GF-D8 (cell line): ENCODE measurements at regions not wholly inside any gene's neighbourhood (a gene's known extent, or its start where the extent isn't known, plus 50 kb on each side); places are given as distances from the start of the nearest gene placed in this dataset.

Experiments used
- DNase-seq: peaks from one replicate; lab custom pipeline; 2025; lab: John Stamatoyannopoulos, UW

DNA sequence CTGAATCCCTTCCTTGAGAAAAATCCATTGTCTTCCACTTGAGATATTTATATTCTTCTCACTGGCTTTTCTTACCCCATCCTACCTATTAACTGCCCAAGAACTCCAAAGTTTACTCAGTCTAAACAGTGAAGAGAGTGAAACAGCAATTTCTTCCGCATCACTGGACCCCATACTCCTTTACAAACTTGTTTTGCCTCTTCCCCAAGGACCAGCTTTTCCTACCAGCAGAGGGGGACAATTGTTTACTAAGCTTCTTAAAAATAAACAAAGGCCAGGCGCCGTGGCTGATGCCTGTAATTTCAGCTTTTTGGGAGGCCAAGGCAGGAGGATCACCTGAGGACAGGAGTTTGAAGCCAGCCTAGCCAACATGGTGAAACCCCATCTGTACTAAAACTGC is 52.0 kb downstream of the LRATD1 start:
- no peak for DNase-seq

DNA sequence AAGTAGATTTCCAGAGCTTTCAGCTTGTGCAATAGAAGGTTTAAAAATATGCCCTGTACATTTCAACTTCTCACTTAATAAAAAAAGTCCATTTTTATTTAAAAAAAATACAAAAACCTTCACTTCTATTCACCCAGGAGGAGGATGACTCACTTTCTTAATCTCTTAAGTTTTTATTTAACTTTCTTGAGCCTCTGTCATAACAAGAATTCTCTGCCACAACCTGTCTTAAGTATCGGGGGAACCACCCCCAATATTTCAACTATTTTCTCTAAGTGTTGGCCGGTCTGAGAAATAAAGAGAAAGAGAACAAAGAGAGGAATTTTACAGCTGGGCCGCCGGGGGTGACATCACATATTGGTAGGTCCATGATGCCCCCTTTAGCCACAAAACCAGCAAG is 58.4 kb downstream of the LRATD1 start:
- DNase-seq: no peak

DNA sequence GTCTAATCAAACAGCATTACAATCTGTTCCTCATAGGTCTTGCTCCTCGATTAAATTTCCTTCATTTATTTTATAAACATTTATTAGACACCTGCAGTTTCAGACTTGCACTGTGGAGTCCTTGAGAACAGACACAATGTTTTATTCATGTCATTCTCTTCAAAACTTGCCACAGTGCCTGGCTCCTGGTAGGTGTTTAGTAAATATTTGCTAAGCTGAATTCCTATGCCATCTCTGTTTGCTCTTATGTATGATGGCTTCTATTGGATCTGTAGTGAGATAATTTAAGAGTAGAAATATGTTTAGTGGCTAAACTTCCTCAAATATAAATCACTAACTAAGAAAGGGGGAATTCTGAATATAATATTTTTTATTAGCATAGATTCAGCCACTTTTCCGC is 61.4 kb downstream of the LRATD1 start:
- DNase-seq: no peak

DNA sequence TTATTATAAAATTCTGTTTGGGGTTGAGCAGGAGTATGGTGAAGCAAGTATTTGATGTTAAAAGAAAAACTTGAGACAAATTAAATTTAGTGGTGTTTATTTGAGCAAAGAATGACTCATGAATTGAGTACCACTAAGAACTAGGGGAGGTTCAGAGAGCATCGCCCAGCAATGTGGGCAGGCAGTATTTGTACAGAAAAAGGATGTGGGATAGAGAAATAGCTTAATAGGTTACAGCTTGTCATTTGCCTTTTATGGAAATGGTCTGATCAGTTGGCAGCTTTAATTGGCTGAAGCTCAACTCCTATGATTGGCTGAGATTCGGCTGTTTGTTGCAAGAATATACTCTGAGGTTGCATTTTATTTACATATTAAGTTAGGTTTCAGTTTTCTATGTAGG is 68.2 kb downstream of the LRATD1 start:
- no peak for DNase-seq

DNA sequence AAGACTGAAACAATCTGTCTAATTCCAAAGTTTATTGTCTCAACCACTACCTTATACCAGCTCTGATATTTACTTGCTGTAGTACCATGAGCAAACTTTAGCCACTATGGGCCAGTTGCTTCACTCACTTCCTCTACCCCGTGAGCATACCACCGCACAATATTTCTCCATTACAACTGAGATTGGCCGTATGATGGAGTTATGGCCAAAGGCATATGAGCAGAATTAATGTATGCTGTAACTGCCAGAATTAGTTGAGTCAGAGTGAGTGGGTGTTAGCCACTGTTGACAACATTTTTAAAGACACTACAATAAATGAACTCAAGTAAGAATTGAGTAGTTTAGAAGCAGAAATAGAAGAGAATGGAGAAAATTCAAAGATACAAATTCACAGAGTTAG is 69.7 kb downstream of the LRATD1 start:
- no peak for DNase-seq

DNA sequence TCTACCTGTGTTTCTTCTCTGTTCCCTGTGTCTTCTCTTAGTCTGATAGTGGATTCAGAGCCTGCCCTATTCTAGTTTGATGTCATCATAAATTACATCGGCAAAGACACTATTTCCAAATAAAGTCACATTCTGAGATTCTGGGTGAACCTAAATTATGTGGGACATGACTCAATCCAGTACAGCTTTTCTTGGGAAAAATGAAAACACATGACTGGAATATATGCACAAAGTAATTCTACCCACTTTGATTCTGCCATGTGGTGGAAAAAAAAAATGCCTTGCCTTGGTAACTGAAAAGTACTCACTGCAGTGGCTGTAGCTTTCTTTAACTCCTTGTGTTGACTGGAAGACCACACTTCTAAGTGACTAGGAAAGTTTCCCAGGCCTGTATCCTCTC is 73.7 kb downstream of the LRATD1 start:
- DNase-seq: no peak

DNA sequence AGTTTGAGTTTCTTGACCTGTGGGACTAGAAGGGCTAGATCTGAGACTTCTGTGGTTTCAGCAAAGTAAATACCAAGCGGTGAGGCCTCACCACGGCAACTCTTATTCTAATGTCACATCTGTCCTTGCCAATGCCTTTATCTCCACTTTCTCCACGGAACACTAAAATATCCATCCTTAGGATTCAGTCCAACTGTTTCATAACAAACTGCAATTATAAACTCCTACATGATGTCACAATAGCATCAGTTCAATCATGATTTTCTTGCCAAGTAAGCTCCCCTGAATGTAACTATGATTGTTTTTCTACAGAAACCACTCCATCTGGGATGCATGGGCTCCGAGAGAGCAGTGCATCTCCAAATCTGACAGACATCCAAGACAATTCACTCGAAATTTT is 79.6 kb downstream of the LRATD1 start:
- no peak for DNase-seq

DNA sequence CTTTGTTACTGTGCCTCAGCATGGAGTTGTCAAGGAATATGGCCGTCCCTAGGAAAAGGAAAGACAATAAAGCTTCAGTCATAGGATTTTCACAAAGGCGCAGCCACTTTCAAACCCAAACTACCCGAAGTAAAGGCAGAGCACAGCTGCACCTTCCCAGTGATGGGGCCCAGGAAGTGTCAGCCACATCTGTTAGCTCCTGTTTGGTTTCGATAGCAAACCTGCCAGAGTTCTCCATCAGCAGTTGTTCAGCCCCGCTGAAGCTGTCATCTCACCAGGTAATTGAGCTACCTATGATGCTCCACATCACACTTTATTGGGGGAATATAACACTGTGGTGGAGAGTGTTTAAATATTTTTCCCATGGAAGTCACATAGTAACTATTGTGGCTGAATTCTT is 80.7 kb downstream of the LRATD1 start:
- no peak for DNase-seq

DNA sequence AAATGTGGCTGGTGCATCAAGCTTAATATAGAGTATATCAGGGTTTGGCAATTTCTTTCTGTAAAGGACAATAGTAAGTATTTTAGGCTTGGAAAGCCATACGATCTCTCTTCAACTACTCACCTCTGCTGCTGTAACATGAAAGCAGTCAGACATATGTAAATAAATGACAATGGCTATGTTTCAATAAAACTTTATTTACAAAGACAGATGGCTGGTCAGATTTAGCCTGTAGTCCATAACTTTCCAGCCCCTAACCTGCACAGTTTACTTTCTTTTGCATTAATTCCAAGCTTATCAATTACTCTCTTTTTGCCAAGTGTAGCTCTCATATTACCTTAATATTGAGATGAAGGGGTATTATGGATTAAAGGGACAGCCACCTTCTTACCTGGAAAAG is 83.1 kb downstream of the LRATD1 start:
- no peak for DNase-seq

DNA sequence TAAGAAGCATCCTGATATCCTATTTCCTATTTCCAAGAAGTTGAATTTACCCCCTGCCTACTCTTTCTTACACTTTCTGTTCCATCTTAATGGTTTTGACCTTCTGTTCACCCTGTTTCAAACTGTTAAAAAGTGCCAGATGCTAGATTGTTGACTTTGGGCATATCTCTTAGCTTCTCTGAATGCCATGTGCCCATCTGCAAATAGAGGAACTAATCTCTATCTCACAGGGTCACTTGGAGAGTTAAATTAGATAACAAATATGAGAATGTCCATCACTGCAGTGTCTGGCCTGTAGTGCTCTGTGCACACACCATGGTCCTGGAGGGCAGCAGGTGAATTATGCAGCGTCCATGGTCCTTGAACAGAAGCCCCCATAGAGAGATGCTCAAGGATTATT is 83.8 kb downstream of the LRATD1 start:
- DNase-seq: no peak

DNA sequence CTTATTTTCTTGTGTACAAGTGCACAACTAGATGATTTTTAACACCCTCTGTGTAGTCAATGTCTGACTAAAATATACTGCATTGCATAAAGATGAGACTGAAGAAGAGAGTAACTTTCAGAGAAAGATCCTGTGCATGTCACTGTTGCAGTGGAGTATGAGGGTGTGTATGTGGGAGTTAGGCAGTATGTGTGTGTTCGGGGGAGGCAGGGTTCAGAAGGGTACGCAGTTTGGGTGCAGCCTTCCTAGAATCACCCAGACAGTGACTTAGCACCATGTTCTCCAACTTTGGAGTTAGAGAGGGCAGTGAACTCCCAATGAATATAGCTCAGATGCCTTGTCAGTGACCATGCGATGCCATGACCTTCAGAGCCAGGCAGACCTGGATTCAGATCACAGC is 84.6 kb downstream of the LRATD1 start:
- no peak for DNase-seq

DNA sequence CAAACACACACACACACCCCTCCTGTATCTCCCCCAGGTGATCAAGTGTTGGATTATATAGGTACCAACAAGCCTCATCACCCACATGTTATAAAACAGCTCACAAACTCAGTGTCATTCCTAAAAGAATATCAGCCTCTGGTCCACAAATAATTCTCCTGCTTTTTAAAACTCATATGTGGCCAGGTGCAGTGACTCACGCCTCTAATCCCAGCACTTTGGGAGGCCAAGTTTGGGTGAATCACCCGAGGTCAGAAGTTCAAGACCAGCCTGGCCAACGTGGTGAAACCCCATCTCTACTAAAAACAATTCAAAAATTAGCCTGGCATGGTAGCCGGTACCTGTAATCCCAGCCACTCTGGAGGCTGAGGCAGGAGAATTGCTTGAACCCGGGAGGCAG is 87.8 kb downstream of the LRATD1 start:
- no peak for DNase-seq

DNA sequence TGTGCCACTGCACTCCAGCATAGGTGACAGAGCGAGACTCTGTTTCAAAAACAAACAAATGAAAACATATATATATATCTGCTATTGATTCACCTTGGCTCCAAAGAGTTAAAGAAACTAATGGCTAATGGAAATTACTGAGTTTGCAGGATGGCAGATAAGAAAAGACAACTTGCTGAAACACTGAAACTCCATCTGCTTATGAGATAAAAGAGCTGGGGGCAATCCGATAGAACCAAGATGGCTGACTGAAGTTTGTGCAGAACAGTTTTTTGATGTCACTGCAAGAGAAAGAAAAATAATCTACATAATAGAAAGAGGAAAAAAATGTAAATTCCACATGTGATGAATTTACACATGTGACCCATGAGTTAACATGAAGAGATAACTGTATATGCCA is 88.2 kb downstream of the LRATD1 start:
- no peak for DNase-seq

DNA sequence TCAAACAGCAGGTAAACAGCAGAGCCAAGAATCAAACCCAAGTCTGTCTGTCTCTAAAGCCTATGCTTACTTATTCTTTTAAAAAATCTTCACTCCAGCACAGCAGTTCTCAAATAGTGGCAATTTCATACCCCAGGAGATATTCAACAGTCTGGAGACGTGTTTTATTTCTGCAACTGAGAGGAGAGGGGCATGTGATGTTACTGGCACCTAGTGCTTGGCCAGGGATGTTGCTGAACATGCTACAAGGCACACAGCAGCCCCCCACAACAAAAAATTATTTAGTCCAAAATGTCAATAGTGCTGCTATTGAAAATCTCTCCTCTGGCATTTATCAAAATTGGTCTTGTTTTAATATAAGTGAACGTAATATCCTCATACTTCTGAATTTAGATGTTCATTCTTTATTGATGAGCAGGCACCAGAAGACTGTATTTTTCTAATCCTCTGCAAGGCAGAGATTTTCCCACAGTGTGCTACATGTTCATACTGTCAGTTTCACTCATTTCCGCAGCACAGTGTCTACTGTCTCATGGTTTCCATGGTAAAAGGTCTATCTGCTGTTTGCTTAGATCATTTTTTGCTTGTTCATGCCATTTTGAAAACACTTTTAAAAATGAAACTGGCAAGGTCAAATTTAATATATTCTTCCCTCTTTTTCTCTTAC is 90.5 kb downstream of the LRATD1 start:
- no peak for DNase-seq

DNA sequence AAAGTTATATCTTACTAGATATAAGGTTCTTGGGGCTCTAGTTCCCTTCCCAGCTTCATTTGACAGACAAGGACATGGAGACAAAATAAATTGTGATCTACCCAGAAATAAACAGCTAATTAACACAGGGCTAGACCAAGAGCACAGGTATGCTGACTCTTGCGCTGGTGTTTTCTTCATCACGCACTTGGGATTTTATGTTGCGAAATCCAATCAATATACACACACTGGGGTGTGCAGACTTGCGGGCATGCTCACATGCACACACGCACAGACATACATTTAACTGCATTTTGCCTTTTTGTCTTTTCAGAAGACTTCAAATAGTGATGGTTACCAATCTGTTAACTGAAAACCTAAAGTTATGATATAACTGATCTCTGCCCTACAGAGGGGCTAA is 91.2 kb downstream of the LRATD1 start:
- DNase-seq: no peak

DNA sequence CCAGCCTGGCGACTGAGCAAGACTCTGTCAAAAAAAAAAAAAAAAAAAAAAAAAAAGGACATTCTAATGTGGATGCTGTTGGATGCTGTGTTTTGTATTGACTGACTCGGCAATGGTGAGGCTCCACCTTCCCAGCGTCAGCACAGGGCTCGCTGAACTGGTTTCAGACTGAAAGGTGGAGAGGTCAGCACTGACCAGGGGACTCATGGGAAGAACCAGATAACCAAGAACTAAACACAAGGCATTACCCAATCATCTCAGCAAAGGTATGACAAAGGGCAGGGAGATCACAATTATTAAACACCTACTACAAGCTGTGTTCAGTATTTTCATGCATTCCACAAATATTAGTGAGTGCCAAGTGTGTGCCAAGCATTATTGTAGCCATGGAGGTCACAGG is 103.2 kb downstream of the LRATD1 start:
- DNase-seq: no peak

DNA sequence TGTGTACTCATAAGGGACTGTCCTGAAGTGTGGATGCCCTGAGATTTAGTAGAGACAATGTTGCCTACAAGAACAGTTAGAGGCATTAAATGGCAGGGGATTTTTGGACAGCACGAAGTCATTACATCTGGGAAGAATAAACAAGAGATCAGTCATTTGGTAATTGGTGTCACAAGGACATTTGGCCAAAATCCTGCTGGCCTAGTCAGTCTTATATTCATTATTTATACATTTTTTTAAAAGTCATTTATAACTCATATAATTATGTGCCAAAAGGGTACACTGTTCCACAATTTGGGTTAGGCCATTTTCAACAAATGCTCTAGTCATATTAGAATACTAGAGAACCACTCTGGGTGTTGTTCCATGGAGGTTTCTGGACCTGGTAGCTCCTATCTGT is 104.7 kb downstream of the LRATD1 start:
- no peak for DNase-seq

DNA sequence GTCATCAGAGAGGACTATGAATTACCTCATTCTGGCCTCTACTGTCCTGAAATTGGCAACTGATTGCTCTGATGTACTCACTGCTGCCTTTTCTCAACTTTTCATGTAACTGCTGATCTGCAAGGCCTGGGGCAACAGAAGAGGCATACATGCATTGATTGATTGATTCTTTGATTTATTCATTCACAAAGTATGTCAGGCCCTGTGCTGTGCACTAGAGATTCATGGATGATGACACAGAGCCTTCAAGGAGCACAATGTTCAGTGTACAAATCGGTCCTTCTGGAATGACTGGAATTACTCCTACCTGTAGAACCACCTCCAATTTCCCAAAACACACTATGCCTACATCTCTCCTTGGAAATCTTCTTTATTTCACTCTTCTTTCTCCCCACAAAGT is 111.3 kb downstream of the LRATD1 start:
- DNase-seq: no peak

DNA sequence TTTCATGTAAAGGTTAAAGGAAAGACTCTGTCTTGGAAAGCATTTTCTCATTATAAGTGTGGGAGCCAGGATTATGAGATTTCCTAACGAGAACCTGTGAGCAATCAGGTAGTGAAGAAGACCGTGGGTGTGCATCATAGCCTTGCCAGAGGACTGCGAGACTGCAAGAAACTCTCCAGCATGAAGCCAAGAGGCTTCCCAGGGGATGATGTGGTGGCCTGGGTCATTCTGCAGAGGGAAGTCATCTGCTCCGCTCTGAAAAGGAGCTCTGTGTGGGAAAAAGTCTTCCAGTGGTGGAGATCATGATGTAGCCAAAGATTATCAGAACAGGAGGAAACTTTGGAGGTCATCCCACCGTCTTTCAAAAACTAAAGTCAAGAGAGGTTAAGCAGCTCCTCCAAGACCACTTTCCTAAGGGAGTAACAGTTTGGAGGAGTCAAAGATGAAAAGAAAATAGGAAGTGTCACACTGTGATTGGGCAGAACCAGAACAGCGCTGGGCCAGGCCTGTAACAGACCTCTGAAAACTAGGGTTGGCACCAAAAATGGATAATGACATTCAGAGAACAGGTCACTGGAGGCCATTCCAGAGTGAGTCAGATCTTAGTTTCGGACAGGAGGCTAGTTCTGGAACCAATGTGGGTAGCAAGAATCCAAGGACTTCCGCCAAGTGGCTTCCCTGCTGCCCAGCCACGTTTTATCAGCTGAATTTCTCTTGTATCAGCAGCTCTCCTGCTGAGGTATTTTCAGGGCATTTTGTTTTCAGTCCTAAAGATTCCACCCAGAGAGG is 113.0 kb downstream of the LRATD1 start:
- no peak for DNase-seq

DNA sequence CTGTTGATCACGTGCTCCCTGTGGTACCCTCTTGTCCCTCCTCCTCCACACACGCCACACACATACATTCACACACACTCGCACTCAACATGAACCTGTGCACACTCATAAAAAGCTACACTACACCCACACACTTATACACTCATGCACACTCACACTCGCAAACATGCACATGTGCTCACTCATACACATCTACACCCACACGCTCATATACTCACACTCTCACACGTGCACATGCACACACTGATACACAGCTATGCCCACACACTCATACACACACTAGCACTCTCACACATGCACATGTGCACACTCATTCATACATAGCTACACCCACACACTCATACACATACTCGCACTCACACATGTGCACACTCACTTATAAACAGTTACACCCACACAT is 113.6 kb downstream of the LRATD1 start:
- no peak for DNase-seq

DNA sequence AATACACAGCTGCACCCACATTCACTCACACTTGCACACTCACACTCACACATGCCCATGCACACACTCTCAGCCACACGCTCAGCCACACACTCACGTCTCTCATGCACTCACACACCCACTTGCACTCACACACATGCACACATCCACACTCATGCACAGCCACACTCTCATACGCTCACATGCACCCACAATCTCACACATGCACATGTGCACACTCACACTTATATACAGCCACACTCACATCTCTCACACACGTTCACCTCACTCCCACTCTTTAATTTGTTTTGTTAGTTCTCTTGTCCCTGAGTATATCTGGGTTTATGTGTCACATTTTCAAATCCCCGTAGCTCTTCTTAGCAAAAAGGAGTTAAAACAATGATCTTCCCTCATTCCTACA is 114.9 kb downstream of the LRATD1 start:
- no peak for DNase-seq

DNA sequence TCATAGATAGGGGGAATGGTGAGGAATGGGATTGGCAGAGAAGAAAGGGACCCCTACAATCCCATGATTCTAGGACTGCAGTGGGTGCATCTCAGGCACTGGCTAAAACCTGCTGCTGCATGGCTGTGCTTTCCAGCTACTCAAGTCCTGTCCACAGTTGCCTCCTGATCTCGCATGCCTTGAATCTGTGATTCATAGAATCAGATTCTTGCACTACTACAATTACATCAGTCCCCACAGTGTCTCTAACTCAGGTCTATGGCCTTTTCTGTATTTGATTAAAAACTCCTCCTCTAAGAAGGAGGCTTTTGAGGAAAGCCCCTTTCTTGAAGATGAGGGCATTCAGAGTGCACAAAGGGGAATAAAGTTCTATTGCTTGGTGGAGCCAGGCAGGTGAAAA is 117.4 kb downstream of the LRATD1 start:
- DNase-seq: no peak

DNA sequence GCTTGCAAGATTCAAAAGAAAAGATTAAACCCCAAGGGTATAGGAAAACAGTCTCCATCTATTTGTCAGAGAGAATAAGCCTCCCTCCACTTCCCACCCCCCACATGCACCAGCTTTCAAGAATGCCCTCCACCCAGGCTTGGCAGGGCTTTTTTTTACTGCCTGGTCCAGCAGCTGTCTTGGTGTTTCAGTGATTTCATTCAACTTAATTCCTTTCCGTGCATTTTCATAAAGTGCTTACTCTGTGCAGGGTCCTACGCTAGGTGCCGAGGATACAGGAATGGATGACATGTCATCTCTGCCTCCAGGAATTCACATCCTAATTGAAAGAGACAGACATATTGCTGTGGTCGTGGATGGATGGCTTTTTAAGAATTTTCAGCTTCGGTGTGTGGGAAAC is 117.9 kb downstream of the LRATD1 start:
- DNase-seq: no peak

DNA sequence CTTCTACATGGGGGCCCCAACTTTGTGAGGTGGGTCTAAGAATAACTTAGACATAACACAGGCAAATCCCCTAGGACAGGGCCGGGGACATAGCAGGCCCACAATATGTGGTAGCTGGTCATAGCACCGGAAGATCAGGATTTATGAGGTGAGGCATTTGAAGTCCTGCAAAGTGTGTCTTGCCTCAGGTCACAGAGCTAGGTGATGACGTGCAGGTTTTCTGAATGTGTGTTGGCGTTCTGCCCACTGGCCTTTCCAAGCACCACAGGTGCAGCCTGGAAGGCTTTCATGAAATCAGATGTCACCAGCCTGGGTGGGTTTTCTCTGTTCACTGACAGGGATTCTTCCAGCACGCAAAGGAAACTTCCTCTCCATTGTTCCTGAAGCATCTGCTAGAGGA is 119.1 kb downstream of the LRATD1 start:
- DNase-seq: no peak
